ENCODE measurements at regions not wholly inside any gene's neighbourhood (a gene's known extent, or its start where the extent isn't known, plus 50 kb on each side); places are given as distances from the start of the nearest gene placed in this dataset.

- Histone ChIP-seq H3K27me3 (ENCODE audit: insufficient read depth, poor library complexity, severe bottlenecking) (no peaks in the 10 kb centered on the region), H3K27ac (replicated peaks) (no peak overlapping the region), H3K4me3 (replicated peaks; ENCODE audit: insufficient read depth, low read length) (no peak overlapping the region)
- no peak for DNase-seq (ENCODE audit: low read depth in 1 of 2, low spot score in 1 of 2)
- TF ChIP-seq GABPA (IDR thresholded peaks at IDR 0.05; ENCODE audit: low read depth) (no peak), CTCF (IDR thresholded peaks at IDR 0.05; ENCODE audit: insufficient read depth, low read length) (no peak), POLR2AphosphoS5 (IDR thresholded peaks at IDR 0.05; ENCODE audit: low read depth) (no peak), REST (IDR thresholded peaks at IDR 0.05; ENCODE audit: insufficient replicate concordance, low read depth) (no peak), SPI1 (IDR thresholded peaks at IDR 0.05; ENCODE audit: borderline replicate concordance, low read depth) (no peak)
These were observed 79.3 kb downstream of the PCTP start for GRCh38 chr17:55829995-55830612.

- peak in 1 of 2 experiments; percentile 14 for DNase-seq (ENCODE audit: low read depth in 1 of 2, low spot score in 1 of 2)
- Histone ChIP-seq H3K27ac (replicated peaks) (no peak overlapping the region), H3K4me3 (replicated peaks; ENCODE audit: insufficient read depth, low read length) (no peak overlapping the region), H3K27me3 (ENCODE audit: insufficient read depth, poor library complexity, severe bottlenecking) (no peaks in the 10 kb centered on the region)
- no peak for TF ChIP-seq POLR2AphosphoS5 (IDR thresholded peaks at IDR 0.05; ENCODE audit: low read depth)
- TF ChIP-seq GABPA (IDR thresholded peaks at IDR 0.05; ENCODE audit: low read depth): no peak
- TF ChIP-seq CTCF (IDR thresholded peaks at IDR 0.05; ENCODE audit: insufficient read depth, low read length): no peak
- no peak for TF ChIP-seq REST (IDR thresholded peaks at IDR 0.05; ENCODE audit: insufficient replicate concordance, low read depth)
- no peak for TF ChIP-seq SPI1 (IDR thresholded peaks at IDR 0.05; ENCODE audit: borderline replicate concordance, low read depth)
These were observed 80.0 kb downstream of the PCTP start for GRCh38 chr17:55830699-55831471.

GRCh38 chr17:55833306-55833705 lies 82.5 kb downstream of the PCTP start:
- peak in 1 of 2 experiments; percentile 67 for DNase-seq (ENCODE audit: low read depth in 1 of 2, low spot score in 1 of 2)
- Histone ChIP-seq H3K27me3 (ENCODE audit: insufficient read depth, poor library complexity, severe bottlenecking) (no peaks in the 10 kb centered on the region), H3K4me3 (replicated peaks; ENCODE audit: insufficient read depth, low read length) (no peak overlapping the region), H3K27ac (replicated peaks) (peak overlapping the region; percentile 20)
- TF ChIP-seq SPI1 (IDR thresholded peaks at IDR 0.05; ENCODE audit: borderline replicate concordance, low read depth) (peak; percentile 40; the same call in 1 of the 2 replicates), CTCF (IDR thresholded peaks at IDR 0.05; ENCODE audit: insufficient read depth, low read length) (no peak), REST (IDR thresholded peaks at IDR 0.05; ENCODE audit: insufficient replicate concordance, low read depth) (no peak), POLR2AphosphoS5 (IDR thresholded peaks at IDR 0.05; ENCODE audit: low read depth) (peak; percentile 43; the same call in 1 of the 2 replicates)

Data from HL-60 (cell line).